Neuronal stem cell (in vitro differentiated cells): ENCODE measurements at regions not wholly inside any gene's neighbourhood (a gene's known extent, or its start where the extent isn't known, plus 50 kb on each side); places are given as distances from the start of the nearest gene placed in this dataset.
A peak's percentile ranks its signal among the peaks of the same experiment; 100 is the strongest.

Source experiments
- DNase-seq: peaks from one replicate; pipeline ENCODE4 v3.0.0-alpha.2; 2013; ENCODE audit warnings: low spot score
- H2AFZ ChIP-seq: one replicate; pipeline ENCODE4 v1.6.1; 2013; ENCODE audit warnings: mild to moderate bottlenecking, low read length, inconsistent platforms
- H2AK5ac ChIP-seq: 2 replicates; pipeline ENCODE4 v1.6.1; 2013; ENCODE audit warnings: low read depth, mild to moderate bottlenecking, inconsistent platforms, low read length, moderate library complexity, mixed read lengths
- H2BK120ac ChIP-seq: 2 replicates; pipeline ENCODE4 v1.6.1; 2013; ENCODE audit warnings: low read depth, mild to moderate bottlenecking, inconsistent platforms, low read length, moderate library complexity, mixed read lengths
- H2BK12ac ChIP-seq: one replicate; pipeline ENCODE4 v1.6.1; 2013; ENCODE audit warnings: low read length, inconsistent platforms
- H2BK15ac ChIP-seq: 2 replicates; pipeline ENCODE4 v1.6.1; 2013; ENCODE audit warnings: mild to moderate bottlenecking, low read length, inconsistent platforms, mixed read lengths
- H2BK5ac ChIP-seq: one replicate; pipeline ENCODE4 v1.6.1; 2013; ENCODE audit warnings: inconsistent platforms, mild to moderate bottlenecking, low read length, moderate library complexity
- H3K14ac ChIP-seq: one replicate; pipeline ENCODE4 v1.6.1; 2013; ENCODE audit warnings: low read length, inconsistent platforms
- H3K18ac ChIP-seq: 2 replicates; pipeline ENCODE4 v1.6.1; 2013; ENCODE audit warnings: low read length, inconsistent platforms
- H3K23ac ChIP-seq: 2 replicates; pipeline ENCODE4 v1.6.1; 2013; ENCODE audit warnings: low read depth, mild to moderate bottlenecking, mixed read lengths, low read length, inconsistent platforms; ENCODE audit not compliant: poor library complexity
- H3K27ac ChIP-seq: replicated peaks from 3 replicates; pipeline ENCODE4 v1.5.1; 2013; ENCODE audit warnings: low read length, inconsistent platforms
- H3K27me3 ChIP-seq, 3 experiments: 2 replicates each; pipeline ENCODE4 v1.6.1; 2013; ENCODE audit warnings: low read length in 3 of 3, mild to moderate bottlenecking in 2 of 3, inconsistent platforms in 1 of 3, low read depth in 1 of 3, mixed read lengths in 1 of 3, moderate library complexity in 1 of 3; ENCODE audit not compliant: control insufficient read depth in 3 of 3, insufficient read depth in 3 of 3
- H3K36me3 ChIP-seq, 2 donors: replicated peaks in 1 of 2; 2 replicates each; pipeline ENCODE4 v1.6.1; 2013; ENCODE audit warnings: low read length in 2 of 2; ENCODE audit not compliant: control insufficient read depth in 2 of 2, insufficient read depth in 2 of 2
- H3K4ac ChIP-seq: 2 replicates; pipeline ENCODE4 v1.6.1; 2013; ENCODE audit warnings: inconsistent platforms, mild to moderate bottlenecking, low read length, moderate library complexity
- H3K4me1 ChIP-seq, 2 donors: 1 replicate in 1 of 2; 2 replicates in 1 of 2; pipeline ENCODE4 v1.6.1; 2013; ENCODE audit warnings: low read length in 2 of 2, low read depth in 1 of 2; ENCODE audit not compliant: control insufficient read depth in 2 of 2, insufficient read depth in 1 of 2
- H3K4me2 ChIP-seq: one replicate; pipeline ENCODE4 v1.6.1; 2013; ENCODE audit warnings: mild to moderate bottlenecking, low read length, inconsistent platforms; ENCODE audit not compliant: insufficient read depth, poor library complexity, severe bottlenecking
- H3K4me3 ChIP-seq, 2 donors: 2 replicates each; pipeline ENCODE4 v1.5.1; 2013; ENCODE audit warnings: low read length in 2 of 2, mild to moderate bottlenecking in 2 of 2, inconsistent platforms in 1 of 2, moderate library complexity in 1 of 2
- H3K79me1 ChIP-seq: one replicate; pipeline ENCODE4 v1.6.1; 2013; ENCODE audit warnings: low read depth, mild to moderate bottlenecking, inconsistent platforms, low read length, moderate library complexity
- H3K9ac ChIP-seq: one replicate; pipeline ENCODE4 v1.6.1; 2013; ENCODE audit warnings: mild to moderate bottlenecking, low read depth, low read length, inconsistent platforms; ENCODE audit not compliant: poor library complexity
- H3K9me3 ChIP-seq, 2 donors: replicated peaks in 1 of 2; 2 replicates each; pipeline versions ENCODE3 to v1.6.1; 2013; ENCODE audit warnings: low read length in 2 of 2, mild to moderate bottlenecking in 2 of 2, inconsistent platforms in 1 of 2, low read depth in 1 of 2, mixed read lengths in 1 of 2, moderate library complexity in 1 of 2; ENCODE audit not compliant: control insufficient read depth in 2 of 2, insufficient read depth in 1 of 2
- H4K8ac ChIP-seq: one replicate; pipeline ENCODE4 v1.6.1; 2013; ENCODE audit warnings: low read depth, mild to moderate bottlenecking, inconsistent platforms, low read length, moderate library complexity
- H4K91ac ChIP-seq: one replicate; pipeline ENCODE4 v1.6.1; 2013; ENCODE audit warnings: low read length, low read depth, mild to moderate bottlenecking, inconsistent platforms; ENCODE audit not compliant: poor library complexity
- WGBS, 2 donors: extraction: QIAGEN DNeasy Blood & Tissue Kit; methylation state at CpG; one replicate each; pipeline ENCODE4 v1.1.7; 2013; ENCODE audit warnings: missing lambda C conversion rate in 2 of 2, mixed read lengths in 1 of 2; ENCODE audit not compliant: insufficient read length in 2 of 2, insufficient replicate concordance in 1 of 2; ENCODE audit errors: extremely low coverage in 2 of 2; 5-methylcytosine and 5-hydroxymethylcytosine counted together

DNA sequence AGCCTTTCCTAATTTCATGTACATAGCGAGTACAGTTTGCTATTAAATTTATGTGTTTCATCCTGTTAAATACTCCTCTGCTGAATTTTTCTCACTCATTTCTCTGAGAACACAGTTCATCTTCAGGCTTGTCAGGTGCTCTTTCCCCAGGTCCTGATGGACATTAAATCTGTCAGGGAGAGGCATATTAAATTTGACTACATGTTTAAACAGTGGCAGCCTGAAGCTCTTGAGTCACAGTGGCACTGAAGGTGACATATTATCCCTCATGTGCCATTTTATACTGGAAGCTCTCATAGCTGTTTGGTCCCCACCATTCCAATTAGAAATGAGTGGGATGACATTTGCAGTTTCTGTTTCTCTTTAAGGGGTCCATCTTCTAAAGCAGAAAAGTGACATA lies 1089.6 kb upstream of the SORCS1 start:
- H4K8ac ChIP-seq, result no peak overlapping the region
- H3K4me1 ChIP-seq, result no peaks in the 10 kb centered on the region
- H2BK12ac ChIP-seq, result no peak overlapping the region
- no peak overlapping the region for H2AFZ ChIP-seq
- H2AK5ac ChIP-seq, result no peak overlapping the region
- no peak overlapping the region for H2BK5ac ChIP-seq
- no peak overlapping the region for H3K23ac ChIP-seq
- no peak overlapping the region for H2BK120ac ChIP-seq
- no peak overlapping the region for H3K14ac ChIP-seq
- no peak overlapping the region for H3K9ac ChIP-seq
- no peak overlapping the region for H4K91ac ChIP-seq
- WGBS, 2 donors, result no CpG with 5 or more reads among the region's 1 CpG
- H3K18ac ChIP-seq, result no peak overlapping the region
- peaks cover 0 to 2% of the 10 kb centered on the region in 2 donors for H3K9me3 ChIP-seq
- H3K4me2 ChIP-seq, result no peak overlapping the region
- no peak overlapping the region for H3K27ac ChIP-seq
- DNase-seq, result no peak
- H3K4me3 ChIP-seq, result no peak overlapping the region
- no peaks in the 10 kb centered on the region for H3K79me1 ChIP-seq
- no peak overlapping the region for H3K4ac ChIP-seq
- H2BK15ac ChIP-seq, result no peak overlapping the region
- no peaks in the 10 kb centered on the region for H3K27me3 ChIP-seq
- H3K36me3 ChIP-seq, result no peaks in the 10 kb centered on the region

DNA sequence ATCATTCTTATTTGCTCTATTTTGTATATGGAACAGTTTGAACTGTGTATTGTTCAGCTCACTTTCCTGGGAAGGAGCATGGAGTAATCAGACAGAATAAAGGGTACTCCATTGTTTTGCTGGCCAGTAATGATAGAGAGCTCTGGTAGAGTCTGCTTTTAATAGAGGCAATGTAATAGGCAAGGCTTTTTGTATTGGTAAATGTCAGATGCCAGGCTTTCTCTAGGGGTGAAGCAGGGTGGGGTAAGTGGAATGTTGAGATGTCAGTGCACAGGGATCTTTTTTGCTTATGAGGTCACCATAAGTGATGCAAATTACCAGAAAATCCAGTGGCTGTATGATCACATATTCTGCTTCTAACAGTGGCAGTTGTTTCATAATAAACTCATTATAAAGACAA lies 1088.3 kb upstream of the SORCS1 start:
- no peaks in the 10 kb centered on the region for H3K4me1 ChIP-seq
- no peak overlapping the region for H3K27ac ChIP-seq
- no peak overlapping the region for H3K9ac ChIP-seq
- DNase-seq, result no peak
- no peak overlapping the region for H3K14ac ChIP-seq
- no peaks in the 10 kb centered on the region for H3K79me1 ChIP-seq
- no peaks in the 10 kb centered on the region for H3K27me3 ChIP-seq
- H3K36me3 ChIP-seq, result no peaks in the 10 kb centered on the region
- no peak overlapping the region for H4K8ac ChIP-seq
- H3K4me3 ChIP-seq, result no peak overlapping the region
- no peak overlapping the region for H2BK12ac ChIP-seq
- H2BK15ac ChIP-seq, result no peak overlapping the region
- H3K9me3 ChIP-seq, result peaks cover 0 to 2% of the 10 kb centered on the region in 2 donors
- no peak overlapping the region for H2AFZ ChIP-seq
- H2AK5ac ChIP-seq, result no peak overlapping the region
- H3K18ac ChIP-seq, result no peak overlapping the region
- H2BK120ac ChIP-seq, result no peak overlapping the region
- no peak overlapping the region for H2BK5ac ChIP-seq
- no peak overlapping the region for H3K23ac ChIP-seq
- no peak overlapping the region for H3K4ac ChIP-seq
- H3K4me2 ChIP-seq, result no peak overlapping the region
- H4K91ac ChIP-seq, result no peak overlapping the region

DNA sequence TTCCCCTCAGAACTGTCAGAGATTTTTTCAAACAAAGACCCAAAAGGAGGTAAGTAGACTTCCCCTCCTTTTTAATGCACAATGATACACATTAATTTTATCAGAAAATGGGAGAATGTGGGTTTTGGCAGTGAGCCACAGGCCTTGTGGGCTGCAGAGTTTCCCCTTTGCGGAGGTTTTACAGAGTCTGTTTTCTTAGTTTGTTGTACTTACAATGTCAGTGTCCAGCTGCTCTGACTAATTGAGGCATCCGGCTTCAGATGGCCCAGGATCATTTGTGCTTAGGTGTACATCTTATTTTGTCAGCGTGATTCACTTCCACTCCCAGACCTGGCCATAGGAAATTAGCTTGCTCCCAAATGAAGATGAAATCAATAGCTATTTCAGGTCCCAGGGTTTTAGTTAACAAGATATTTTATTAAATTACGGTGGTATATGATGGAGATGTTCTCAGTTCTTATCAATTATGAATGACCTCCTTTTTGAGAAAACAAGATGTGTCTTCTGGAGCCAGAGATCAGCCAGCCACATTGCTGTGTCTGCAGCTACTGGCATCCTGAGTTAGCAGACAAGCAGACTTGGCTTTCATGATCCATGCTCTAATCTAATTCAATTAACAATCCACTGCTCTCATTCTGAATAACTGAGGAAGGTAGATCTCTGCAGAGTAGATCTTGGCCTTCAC lies 1086.6 kb upstream of the SORCS1 start:
- no peak overlapping the region for H3K4me3 ChIP-seq
- DNase-seq, result no peak
- H2AK5ac ChIP-seq, result no peak overlapping the region
- no peak overlapping the region for H3K4me2 ChIP-seq
- H4K8ac ChIP-seq, result no peak overlapping the region
- WGBS, 2 donors, result no CpG with 5 or more reads among the region's 4 CpGs
- no peak overlapping the region for H3K23ac ChIP-seq
- no peak overlapping the region for H2BK120ac ChIP-seq
- H2BK5ac ChIP-seq, result no peak overlapping the region
- no peak overlapping the region for H3K27ac ChIP-seq
- H3K14ac ChIP-seq, result no peak overlapping the region
- no peak overlapping the region for H3K9ac ChIP-seq
- no peak overlapping the region for H2AFZ ChIP-seq
- no peaks in the 10 kb centered on the region for H3K27me3 ChIP-seq
- H3K9me3 ChIP-seq, result peaks cover 0 to 2% of the 10 kb centered on the region in 2 donors
- H2BK12ac ChIP-seq, result no peak overlapping the region
- H3K79me1 ChIP-seq, result no peaks in the 10 kb centered on the region
- H3K36me3 ChIP-seq, result no peaks in the 10 kb centered on the region
- no peak overlapping the region for H4K91ac ChIP-seq
- no peaks in the 10 kb centered on the region for H3K4me1 ChIP-seq
- no peak overlapping the region for H2BK15ac ChIP-seq
- no peak overlapping the region for H3K18ac ChIP-seq
- H3K4ac ChIP-seq, result no peak overlapping the region

DNA sequence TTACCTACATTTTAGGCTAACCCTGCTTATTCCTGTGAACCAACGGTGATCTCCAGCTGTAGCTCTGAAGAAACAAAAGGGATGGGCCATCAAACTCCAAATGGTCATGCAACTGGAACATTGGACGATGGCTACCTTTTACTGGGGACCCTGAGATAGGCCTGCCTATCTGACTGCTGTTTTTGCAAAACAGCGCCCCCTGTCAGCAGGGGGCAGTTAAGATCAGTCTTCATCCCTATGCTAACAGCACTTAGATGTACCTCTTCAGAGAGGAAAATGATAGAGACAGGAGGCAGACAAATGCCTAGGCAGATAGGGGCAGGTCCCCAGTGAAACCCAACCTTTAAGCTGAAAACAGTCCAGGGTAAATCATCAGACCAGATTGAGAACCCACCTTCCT lies 1085.4 kb upstream of the SORCS1 start:
- DNase-seq, result no peak

More for the DNA sequence above, 1085.4 kb upstream of the SORCS1 start:
- Histone ChIP-seq H3K27ac (no peak overlapping the region), H3K9me3 (peaks cover 0 to 3% of the 10 kb centered on the region in 2 donors), H4K91ac (no peak overlapping the region), H2BK12ac (no peak overlapping the region), H3K9ac (no peak overlapping the region), H2BK5ac (no peak overlapping the region), H2AFZ (no peak overlapping the region), H3K4me1 (no peaks in the 10 kb centered on the region), H3K4me3 (peak overlapping the region in 1 of 2 donors; percentile 25), H4K8ac (no peak overlapping the region), H3K23ac (no peak overlapping the region), H2BK120ac (no peak overlapping the region), H2AK5ac (no peak overlapping the region), H3K4ac (no peak overlapping the region), H3K36me3 (no peaks in the 10 kb centered on the region), H3K18ac (no peak overlapping the region), H3K4me2 (no peak overlapping the region), H3K14ac (no peak overlapping the region), H3K79me1 (peaks cover under 1% of the 10 kb centered on the region), H2BK15ac (no peak overlapping the region), H3K27me3 (no peaks in the 10 kb centered on the region)
- no CpG with 5 or more reads among the region's 3 CpGs for WGBS, 2 donors
